Activated CD8-positive, alpha-beta T cell treated with anti-CD3 and anti-CD28 coated beads for 36 hours (primary cell): ENCODE measurements at regions not wholly inside any gene's neighbourhood (a gene's known extent, or its start where the extent isn't known, plus 50 kb on each side); places are given as distances from the start of the nearest gene placed in this dataset.

Experiments
- ATAC-seq: fragments of 200-7000 bp; cut with Tn5 transposase; one replicate; pipeline ENCODE4 v1.10.0; 2021; ENCODE audit warnings: mild to moderate bottlenecking, moderate library complexity
- CTCF ChIA-PET: fragments of 350-600 bp; sonication (Branson Sonifier 250); formaldehyde crosslinking; loops from one replicate; lab custom pipeline; 2021; ENCODE audit warnings: antibody characterized with exemption; lab: Charles Lee
- POLR2A ChIA-PET: fragments of 350-600 bp; sonication (Branson Sonifier 250); formaldehyde crosslinking; loops from one replicate; lab custom pipeline; 2021; ENCODE audit warnings: antibody characterized with exemption; lab: Charles Lee
- DNase-seq: peaks from one replicate; pipeline ENCODE4 v3.0.0-alpha.2; 2020
- H3K27ac Mint-ChIP-seq: one replicate; pipeline ENCODE4 v1.8.0; 2021; ENCODE audit warnings: mild to moderate bottlenecking, mixed read lengths
- H3K27me3 Mint-ChIP-seq: one replicate; pipeline ENCODE4 v1.8.0; 2021; ENCODE audit warnings: mixed read lengths
- H3K36me3 Mint-ChIP-seq: one replicate; pipeline ENCODE4 v1.8.0; 2021; ENCODE audit warnings: low read depth, mixed read lengths
- H3K4me1 Mint-ChIP-seq: one replicate; pipeline ENCODE4 v1.8.0; 2021; ENCODE audit warnings: low read depth, mixed read lengths
- H3K4me3 Mint-ChIP-seq: one replicate; pipeline ENCODE4 v1.8.0; 2021; ENCODE audit warnings: mild to moderate bottlenecking, moderate library complexity, mixed read lengths
- H3K9me3 Mint-ChIP-seq: one replicate; pipeline ENCODE4 v1.8.0; 2021; ENCODE audit warnings: mixed read lengths
- CTCF ChIP-seq: fragments of 200-600 bp; IDR thresholded peaks from one replicate; pipeline ENCODE4 v1.8.0; 2022; ENCODE audit warnings: antibody characterized with exemption, mild to moderate bottlenecking
- intact Hi-C: fragments of 100-400 bp; cut with micrococcal nuclease; formaldehyde crosslinking; loops from one replicate; pipeline ENCODE4 v1.10.0; 2022

- Mint-ChIP-seq H3K9me3 (no peaks in the 10 kb centered on the region), H3K4me3 (no peak overlapping the region), H3K4me1 (no peaks in the 10 kb centered on the region), H3K36me3 (no peaks in the 10 kb centered on the region), H3K27me3 (no peaks in the 10 kb centered on the region), H3K27ac (no peak overlapping the region)
- DNase-seq: no peak
- intact Hi-C loops: no loop called here
- ChIA-PET POLR2A (no interaction called here), CTCF (no interaction called here)
- TF ChIP-seq CTCF: no peak
- no peak for ATAC-seq
These were observed 75.5 kb downstream of the HMX1 start for GRCh38 chr4:8796096-8796495.

- TF ChIP-seq CTCF: no peak
- no peaks in the 10 kb centered on the region for H3K9me3 Mint-ChIP-seq
- ChIA-PET CTCF (no interaction called here), POLR2A (interaction anchor here (0.8 kb wide), 1 partner anchor 22 kb away, joined by 3 read pairs; no protein-coding TSS in a partner anchor)
- H3K36me3 Mint-ChIP-seq: no peaks in the 10 kb centered on the region
- intact Hi-C loops: no loop called here
- H3K4me1 Mint-ChIP-seq: no peaks in the 10 kb centered on the region
- H3K27me3 Mint-ChIP-seq: no peaks in the 10 kb centered on the region
- ATAC-seq (no peak), DNase-seq (no peak)
- H3K27ac Mint-ChIP-seq: no peak overlapping the region
- H3K4me3 Mint-ChIP-seq: no peak overlapping the region
These were observed 76.5 kb downstream of the HMX1 start for GRCh38 chr4:8795140-8795539.

GRCh38 chr4:8794491-8794890, 77.1 kb downstream of the HMX1 start:
- Mint-ChIP-seq H3K36me3 (no peaks in the 10 kb centered on the region), H3K4me3 (no peak overlapping the region), H3K4me1 (no peaks in the 10 kb centered on the region), H3K27me3 (no peaks in the 10 kb centered on the region), H3K27ac (no peak overlapping the region), H3K9me3 (no peaks in the 10 kb centered on the region)
- no peak for TF ChIP-seq CTCF
- ATAC-seq: no peak
- intact Hi-C loops: no loop called here
- CTCF ChIA-PET: no interaction called here
- no peak for DNase-seq
- POLR2A ChIA-PET: interaction anchor here (0.8 kb wide), 1 partner anchor 23 kb away, joined by 3 read pairs; no protein-coding TSS in a partner anchor

- no peak overlapping the region for H3K27ac Mint-ChIP-seq
- ChIA-PET CTCF (no interaction called here), POLR2A (no interaction called here)
- H3K36me3 Mint-ChIP-seq: no peaks in the 10 kb centered on the region
- no peaks in the 10 kb centered on the region for H3K9me3 Mint-ChIP-seq
- no peaks in the 10 kb centered on the region for H3K4me1 Mint-ChIP-seq
- H3K27me3 Mint-ChIP-seq: no peaks in the 10 kb centered on the region
- TF ChIP-seq CTCF: no peak
- ATAC-seq (no peak), DNase-seq (no peak)
- intact Hi-C loops: no loop called here
- no peak overlapping the region for H3K4me3 Mint-ChIP-seq
These were observed 78.0 kb downstream of the HMX1 start for GRCh38 chr4:8793571-8794160.

GRCh38 chr4:8792491-8792890, 79.1 kb downstream of the HMX1 start:
- POLR2A ChIA-PET: no interaction called here
- H3K4me1 Mint-ChIP-seq: no peaks in the 10 kb centered on the region
- intact Hi-C loops: no loop called here

More at GRCh38 chr4:8792491-8792890, 79.1 kb downstream of the HMX1 start:
- H3K27ac Mint-ChIP-seq: no peak overlapping the region
- ATAC-seq: no peak
- H3K9me3 Mint-ChIP-seq: no peaks in the 10 kb centered on the region
- CTCF ChIA-PET: no interaction called here
- no peaks in the 10 kb centered on the region for H3K27me3 Mint-ChIP-seq
- no peak for DNase-seq
- no peak overlapping the region for H3K4me3 Mint-ChIP-seq
- no peaks in the 10 kb centered on the region for H3K36me3 Mint-ChIP-seq
- no peak for TF ChIP-seq CTCF
